ENCODE measurements at regions not wholly inside any gene's neighbourhood (a gene's known extent, or its start where the extent isn't known, plus 50 kb on each side); places are given as distances from the start of the nearest gene placed in this dataset.

DNA sequence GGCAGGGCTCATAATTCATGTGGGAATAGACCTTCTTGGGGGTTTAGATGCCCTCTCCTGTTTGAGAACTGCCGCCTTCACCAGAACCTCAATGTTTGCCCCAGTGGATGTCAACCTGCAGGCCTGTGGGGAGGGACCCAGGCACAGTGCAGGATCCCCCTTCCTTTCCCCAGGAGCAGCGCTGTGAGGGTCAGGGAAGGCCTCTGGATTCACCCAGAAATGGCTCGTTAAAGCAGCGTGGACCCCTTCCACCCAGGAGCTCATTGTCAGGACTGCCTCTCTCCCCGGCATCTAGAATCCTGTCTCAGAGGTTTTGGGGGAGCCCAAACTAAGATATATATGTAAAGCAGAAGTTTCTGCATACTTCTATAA lies 188.3 kb downstream of the GADD45G start:
- no peaks in the 10 kb centered on the region for H3K27me3 ChIP-seq (ENCODE audit: insufficient read depth)
- H3K4me1 ChIP-seq (ENCODE audit: control insufficient read depth in 1 of 2, insufficient read depth in 2 of 2, low read depth in 1 of 2, low read length in 1 of 2): peaks cover 0 to 17% of the 10 kb centered on the region in 2 experiments; a peak in 1 of 4 replicates
- H3K4me2 ChIP-seq: no peak overlapping the region
- no peak overlapping the region for H2AFZ ChIP-seq (ENCODE audit: low read depth)
- H3K4me3 ChIP-seq (ENCODE audit: low read depth in 2 of 2, low read length in 1 of 2): no peak overlapping the region
- TF ChIP-seq ELF1 (IDR thresholded peaks at IDR 0.05): no peak
- TF ChIP-seq, protein P1, sequence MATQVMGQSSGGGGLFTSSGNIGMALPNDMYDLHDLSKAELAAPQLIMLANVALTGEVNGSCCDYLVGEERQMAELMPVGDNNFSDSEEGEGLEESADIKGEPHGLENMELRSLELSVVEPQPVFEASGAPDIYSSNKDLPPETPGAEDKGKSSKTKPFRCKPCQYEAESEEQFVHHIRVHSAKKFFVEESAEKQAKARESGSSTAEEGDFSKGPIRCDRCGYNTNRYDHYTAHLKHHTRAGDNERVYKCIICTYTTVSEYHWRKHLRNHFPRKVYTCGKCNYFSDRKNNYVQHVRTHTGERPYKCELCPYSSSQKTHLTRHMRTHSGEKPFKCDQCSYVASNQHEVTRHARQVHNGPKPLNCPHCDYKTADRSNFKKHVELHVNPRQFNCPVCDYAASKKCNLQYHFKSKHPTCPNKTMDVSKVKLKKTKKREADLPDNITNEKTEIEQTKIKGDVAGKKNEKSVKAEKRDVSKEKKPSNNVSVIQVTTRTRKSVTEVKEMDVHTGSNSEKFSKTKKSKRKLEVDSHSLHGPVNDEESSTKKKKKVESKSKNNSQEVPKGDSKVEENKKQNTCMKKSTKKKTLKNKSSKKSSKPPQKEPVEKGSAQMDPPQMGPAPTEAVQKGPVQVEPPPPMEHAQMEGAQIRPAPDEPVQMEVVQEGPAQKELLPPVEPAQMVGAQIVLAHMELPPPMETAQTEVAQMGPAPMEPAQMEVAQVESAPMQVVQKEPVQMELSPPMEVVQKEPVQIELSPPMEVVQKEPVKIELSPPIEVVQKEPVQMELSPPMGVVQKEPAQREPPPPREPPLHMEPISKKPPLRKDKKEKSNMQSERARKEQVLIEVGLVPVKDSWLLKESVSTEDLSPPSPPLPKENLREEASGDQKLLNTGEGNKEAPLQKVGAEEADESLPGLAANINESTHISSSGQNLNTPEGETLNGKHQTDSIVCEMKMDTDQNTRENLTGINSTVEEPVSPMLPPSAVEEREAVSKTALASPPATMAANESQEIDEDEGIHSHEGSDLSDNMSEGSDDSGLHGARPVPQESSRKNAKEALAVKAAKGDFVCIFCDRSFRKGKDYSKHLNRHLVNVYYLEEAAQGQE (IDR thresholded peaks at IDR 0.05; ENCODE audit: low read depth, low read length): no peak
- no peaks in the 10 kb centered on the region for H3K36me3 ChIP-seq (replicated peaks in 1 of 2; ENCODE audit: control insufficient read depth in 1 of 2, insufficient read depth in 2 of 2, low read length in 1 of 2)
- WGBS (ENCODE audit: low lambda C conversion rate): 74% methylated on average over 4 of the region's 5 CpGs
- H3F3A ChIP-seq (replicated peaks; ENCODE audit: insufficient read depth): no peaks in the 10 kb centered on the region
- no peaks in the 10 kb centered on the region for H4K20me1 ChIP-seq (ENCODE audit: insufficient read depth)
- no peaks in the 10 kb centered on the region for H3K9me3 ChIP-seq
- ChIA-PET POLR2A (no interaction called here), CTCF (interaction anchor here (1.0 to 1.2 kb wide), 2 partner anchors 190 to 191 kb away, joined by 3 to 4 read pairs; no protein-coding TSS in a partner anchor)
- no peak for DNase-seq
- no peak overlapping the region for H3K9ac ChIP-seq
- no peaks in the 10 kb centered on the region for H3K9me2 ChIP-seq
- no peaks in the 10 kb centered on the region for H3K79me2 ChIP-seq (ENCODE audit: insufficient read depth)
- no peak overlapping the region for H3K27ac ChIP-seq (ENCODE audit: low read depth in 2 of 2, low read length in 1 of 2)

DNA sequence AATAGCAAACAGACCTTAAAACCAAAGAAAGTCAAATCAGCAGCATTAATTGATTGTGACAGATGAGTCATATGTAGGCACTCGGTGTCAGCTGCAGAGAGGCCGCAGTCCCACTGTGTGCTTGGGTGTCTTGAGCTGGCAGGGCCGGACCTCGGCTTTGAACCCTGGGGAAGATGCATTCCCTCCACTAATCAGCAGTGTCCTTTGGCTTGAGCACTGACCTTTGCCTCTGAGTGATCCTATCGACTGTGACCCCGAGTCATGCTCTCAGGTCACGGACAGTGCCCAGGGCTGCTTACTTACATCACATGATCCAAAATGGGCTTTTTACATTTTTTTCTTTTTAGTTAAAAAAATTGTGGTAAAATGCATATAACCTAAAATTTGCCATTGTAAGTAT lies 188.7 kb downstream of the GADD45G start:
- TF ChIP-seq, protein P2, sequence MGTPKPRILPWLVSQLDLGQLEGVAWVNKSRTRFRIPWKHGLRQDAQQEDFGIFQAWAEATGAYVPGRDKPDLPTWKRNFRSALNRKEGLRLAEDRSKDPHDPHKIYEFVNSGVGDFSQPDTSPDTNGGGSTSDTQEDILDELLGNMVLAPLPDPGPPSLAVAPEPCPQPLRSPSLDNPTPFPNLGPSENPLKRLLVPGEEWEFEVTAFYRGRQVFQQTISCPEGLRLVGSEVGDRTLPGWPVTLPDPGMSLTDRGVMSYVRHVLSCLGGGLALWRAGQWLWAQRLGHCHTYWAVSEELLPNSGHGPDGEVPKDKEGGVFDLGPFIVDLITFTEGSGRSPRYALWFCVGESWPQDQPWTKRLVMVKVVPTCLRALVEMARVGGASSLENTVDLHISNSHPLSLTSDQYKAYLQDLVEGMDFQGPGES (IDR thresholded peaks at IDR 0.05; ENCODE audit: low read depth, low read length): no peak
- TF ChIP-seq POLR2AphosphoS5 (IDR thresholded peaks at IDR 0.05; ENCODE audit: low read depth, low read length) (no peak), FOXM1 (IDR thresholded peaks at IDR 0.05; ENCODE audit: low read depth) (no peak), NRF1 (IDR thresholded peaks at IDR 0.05; ENCODE audit: low read depth, low read length) (no peak), YY1 (IDR thresholded peaks at IDR 0.05; ENCODE audit: low read depth) (no peak), GABPA (IDR thresholded peaks at IDR 0.05; ENCODE audit: low read depth) (no peak), FOXJ3 (CRISPR knock-in tag; IDR thresholded peaks at IDR 0.05) (no peak), EZH2phosphoT487 (IDR thresholded peaks at IDR 0.05; ENCODE audit: borderline replicate concordance, low read depth) (no peak), MXI1 (IDR thresholded peaks at IDR 0.05; ENCODE audit: low read depth, low read length) (no peak), NFIC (IDR thresholded peaks at IDR 0.05; ENCODE audit: borderline replicate concordance) (no peak), FOSL2 (IDR thresholded peaks at IDR 0.05; ENCODE audit: borderline replicate concordance, low read depth) (no peak), TEAD4 (IDR thresholded peaks at IDR 0.05; ENCODE audit: borderline replicate concordance, insufficient read depth) (no peak), GATA2 (CRISPR knock-in tag; IDR thresholded peaks at IDR 0.05) (no peak), JUND (IDR thresholded peaks at IDR 0.05) (no peak), CHD2 (IDR thresholded peaks at IDR 0.05; ENCODE audit: low read length, partially characterized antibody) (no peak), RXRA (IDR thresholded peaks at IDR 0.05; ENCODE audit: borderline replicate concordance, low read depth) (no peak)
- TF ChIP-seq, protein P3, sequence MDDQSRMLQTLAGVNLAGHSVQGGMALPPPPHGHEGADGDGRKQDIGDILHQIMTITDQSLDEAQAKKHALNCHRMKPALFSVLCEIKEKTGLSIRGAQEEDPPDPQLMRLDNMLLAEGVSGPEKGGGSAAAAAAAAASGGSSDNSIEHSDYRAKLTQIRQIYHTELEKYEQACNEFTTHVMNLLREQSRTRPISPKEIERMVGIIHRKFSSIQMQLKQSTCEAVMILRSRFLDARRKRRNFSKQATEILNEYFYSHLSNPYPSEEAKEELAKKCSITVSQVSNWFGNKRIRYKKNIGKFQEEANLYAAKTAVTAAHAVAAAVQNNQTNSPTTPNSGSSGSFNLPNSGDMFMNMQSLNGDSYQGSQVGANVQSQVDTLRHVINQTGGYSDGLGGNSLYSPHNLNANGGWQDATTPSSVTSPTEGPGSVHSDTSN (IDR thresholded peaks at IDR 0.05): no peak
- Histone ChIP-seq H4K20me1 (ENCODE audit: insufficient read depth) (no peaks in the 10 kb centered on the region), H3K27me3 (ENCODE audit: insufficient read depth) (no peaks in the 10 kb centered on the region), H3K4me1 (ENCODE audit: control insufficient read depth in 1 of 2, insufficient read depth in 2 of 2, low read depth in 1 of 2, low read length in 1 of 2) (peaks cover 0 to 21% of the 10 kb centered on the region in 2 experiments; a peak in 1 of 4 replicates), H2AFZ (ENCODE audit: low read depth) (no peak overlapping the region), H3K4me2 (no peak overlapping the region), H3K9ac (no peak overlapping the region), H3K4me3 (ENCODE audit: low read depth in 2 of 2, low read length in 1 of 2) (no peak overlapping the region), H3K9me3 (no peaks in the 10 kb centered on the region), H3K9me2 (no peaks in the 10 kb centered on the region), H3K27ac (ENCODE audit: low read depth in 2 of 2, low read length in 1 of 2) (no peak overlapping the region), H3F3A (replicated peaks; ENCODE audit: insufficient read depth) (no peaks in the 10 kb centered on the region), H3K36me3 (replicated peaks in 1 of 2; ENCODE audit: control insufficient read depth in 1 of 2, insufficient read depth in 2 of 2, low read length in 1 of 2) (no peaks in the 10 kb centered on the region), H3K79me2 (ENCODE audit: insufficient read depth) (no peaks in the 10 kb centered on the region)
- DNase-seq: no peak
- ChIA-PET CTCF (interaction anchor here (1.0 to 1.2 kb wide), 2 partner anchors 190 to 191 kb away, joined by 3 to 4 read pairs; no protein-coding TSS in a partner anchor), POLR2A (no interaction called here)
- 44% methylated on average over 5 of the region's 7 CpGs for WGBS (ENCODE audit: low lambda C conversion rate)

Measured in SK-N-SH (cell line).